GM18511 (cell line): ENCODE measurements at regions not wholly inside any gene's neighbourhood (a gene's known extent, or its start where the extent isn't known, plus 50 kb on each side); places are given as distances from the start of the nearest gene placed in this dataset.
"Not testable (repeated sequence)": the region's sequence is repeated elsewhere in the genome, so short reads cannot be mapped to it uniquely, and the experiment has no call there.

Source experiments
- ATAC-seq: cut with Tn5 transposase; IDR thresholded peaks from one replicate; pipeline ENCODE4 v1.9.1; 2021; ENCODE audit warnings: mild to moderate bottlenecking, moderate library complexity; ENCODE audit not compliant: unreplicated experiment

- not testable (repeated sequence) for ATAC-seq
These were observed 970.6 kb downstream of the NR2F1-AS1 start for GRCh38 chr5:92610435-92610834.

GRCh38 chr5:92605591-92605990 is 975.4 kb downstream of the NR2F1-AS1 start:
- no peak for ATAC-seq

GRCh38 chr5:92599217-92599810 is 981.7 kb downstream of the NR2F1-AS1 start:
- ATAC-seq: no peak

- no peak for ATAC-seq
These were observed 987.0 kb downstream of the NR2F1-AS1 start for GRCh38 chr5:92594031-92594430.

- ATAC-seq: no peak
These were observed 992.1 kb downstream of the NR2F1-AS1 start for GRCh38 chr5:92588876-92589275.

GRCh38 chr5:92581690-92582089 is 999.3 kb downstream of the NR2F1-AS1 start:
- no peak for ATAC-seq

- ATAC-seq: no peak
These were observed 999.8 kb downstream of the NR2F1-AS1 start for GRCh38 chr5:92581249-92581648.

- no peak for ATAC-seq
These were observed 1000.2 kb downstream of the NR2F1-AS1 start for GRCh38 chr5:92580814-92581213.

GRCh38 chr5:92574023-92574422 is 1007.0 kb downstream of the NR2F1-AS1 start:
- no peak for ATAC-seq

- no peak for ATAC-seq
These were observed 1012.5 kb downstream of the NR2F1-AS1 start for GRCh38 chr5:92568522-92568921.

GRCh38 chr5:92567831-92568450 is 1013.1 kb downstream of the NR2F1-AS1 start:
- ATAC-seq: no peak

GRCh38 chr5:92566113-92566786 is 1014.8 kb downstream of the NR2F1-AS1 start:
- ATAC-seq: no peak

- no peak for ATAC-seq
These were observed 1015.3 kb downstream of the NR2F1-AS1 start for GRCh38 chr5:92565673-92566072.

- ATAC-seq: no peak
These were observed 1019.0 kb downstream of the NR2F1-AS1 start for GRCh38 chr5:92562065-92562464.

GRCh38 chr5:92561411-92561959 is 1019.5 kb downstream of the NR2F1-AS1 start:
- ATAC-seq: no peak

- ATAC-seq: no peak
These were observed 1020.2 kb downstream of the NR2F1-AS1 start for GRCh38 chr5:92560698-92561401.

- no peak for ATAC-seq
These were observed 1021.2 kb downstream of the NR2F1-AS1 start for GRCh38 chr5:92559781-92560180.

- ATAC-seq: no peak
These were observed 1021.7 kb downstream of the NR2F1-AS1 start for GRCh38 chr5:92559331-92559730.

GRCh38 chr5:92556747-92557146 is 1024.3 kb downstream of the NR2F1-AS1 start:
- ATAC-seq: no peak

GRCh38 chr5:92554447-92555085 is 1026.5 kb downstream of the NR2F1-AS1 start:
- no peak for ATAC-seq

GRCh38 chr5:92553326-92553725 is 1027.7 kb downstream of the NR2F1-AS1 start:
- ATAC-seq: no peak
